ENCODE measurements at regions not wholly inside any gene's neighbourhood (a gene's known extent, or its start where the extent isn't known, plus 50 kb on each side); places are given as distances from the start of the nearest gene placed in this dataset.

DNA sequence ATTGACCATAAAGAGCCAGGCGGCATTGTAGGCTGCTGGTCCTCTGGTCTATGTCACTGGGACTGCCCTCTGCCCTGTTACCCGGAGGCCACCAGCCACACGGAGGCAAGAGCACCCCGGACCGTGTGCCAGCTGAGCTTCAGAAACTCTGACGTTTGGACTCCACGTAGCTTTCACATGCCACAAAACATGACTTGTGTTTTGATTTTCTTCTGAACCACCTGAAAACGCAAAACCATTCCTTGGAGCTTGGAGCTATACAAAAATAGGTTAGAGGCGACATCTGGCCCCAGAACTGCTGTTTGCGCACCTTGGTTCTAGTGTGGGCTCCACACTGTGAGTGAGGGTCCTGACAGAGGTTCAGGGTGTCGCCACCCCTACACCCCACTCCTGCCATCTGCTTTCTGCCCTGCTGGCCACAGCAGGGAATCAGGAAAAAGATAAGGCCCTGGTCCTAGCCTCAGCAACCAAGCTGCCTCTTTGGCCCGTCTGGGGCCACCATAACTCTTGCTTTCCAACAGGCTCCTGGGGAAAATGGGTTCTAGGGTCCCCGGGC is 151.3 kb upstream of the IRX2 start:
- Mint-ChIP-seq H3K4me3 (no peak overlapping the region), H3K27me3 (ENCODE audit: low read depth, poor library complexity) (peaks cover 29% of the 10 kb centered on the region), H3K36me3 (ENCODE audit: low read depth) (no peaks in the 10 kb centered on the region), H3K27ac (no peak overlapping the region), H3K9me3 (no peaks in the 10 kb centered on the region), H3K4me1 (no peaks in the 10 kb centered on the region)
- TF ChIP-seq CTCF (IDR thresholded peaks at IDR 0.05) = no peak
- no peak for DNase-seq

- Mint-ChIP-seq H3K27me3 (ENCODE audit: low read depth, poor library complexity) (peaks cover 29% of the 10 kb centered on the region), H3K4me1 (no peaks in the 10 kb centered on the region)
- TF ChIP-seq CTCF (IDR thresholded peaks at IDR 0.05) = no peak
Measured at GRCh38 chr5:2902186-2902585, 150.7 kb upstream of the IRX2 start.

GRCh38 chr5:2901511-2901910 is 150.0 kb upstream of the IRX2 start:
- H3K9me3 Mint-ChIP-seq = no peaks in the 10 kb centered on the region
- H3K27me3 Mint-ChIP-seq (ENCODE audit: low read depth, poor library complexity) = peaks cover 32% of the 10 kb centered on the region
- no peaks in the 10 kb centered on the region for H3K36me3 Mint-ChIP-seq (ENCODE audit: low read depth)
- no peak for DNase-seq
- no peak overlapping the region for H3K27ac Mint-ChIP-seq
- H3K4me1 Mint-ChIP-seq = no peaks in the 10 kb centered on the region
- H3K4me3 Mint-ChIP-seq = no peak overlapping the region
- no peak for TF ChIP-seq CTCF (IDR thresholded peaks at IDR 0.05)

More at GRCh38 chr5:2902186-2902585, 150.7 kb upstream of the IRX2 start:
- no peak overlapping the region for H3K4me3 Mint-ChIP-seq
- no peak for DNase-seq
- H3K36me3 Mint-ChIP-seq (ENCODE audit: low read depth) = no peaks in the 10 kb centered on the region
- H3K9me3 Mint-ChIP-seq = no peaks in the 10 kb centered on the region
- no peak overlapping the region for H3K27ac Mint-ChIP-seq

GRCh38 chr5:2901096-2901495 is 149.6 kb upstream of the IRX2 start:
- H3K36me3 Mint-ChIP-seq (ENCODE audit: low read depth) = no peaks in the 10 kb centered on the region
- no peaks in the 10 kb centered on the region for H3K4me1 Mint-ChIP-seq
- no peak overlapping the region for H3K27ac Mint-ChIP-seq
- no peak for DNase-seq
- no peak for TF ChIP-seq CTCF (IDR thresholded peaks at IDR 0.05)
- H3K9me3 Mint-ChIP-seq = no peaks in the 10 kb centered on the region
- no peak overlapping the region for H3K4me3 Mint-ChIP-seq
- H3K27me3 Mint-ChIP-seq (ENCODE audit: low read depth, poor library complexity) = peaks cover 34% of the 10 kb centered on the region

GRCh38 chr5:2900360-2900759 is 148.9 kb upstream of the IRX2 start:
- DNase-seq = no peak
- no peaks in the 10 kb centered on the region for H3K9me3 Mint-ChIP-seq
- no peak for TF ChIP-seq CTCF (IDR thresholded peaks at IDR 0.05)
- H3K27ac Mint-ChIP-seq = no peak overlapping the region
- H3K4me1 Mint-ChIP-seq = no peaks in the 10 kb centered on the region
- no peak overlapping the region for H3K4me3 Mint-ChIP-seq
- no peaks in the 10 kb centered on the region for H3K36me3 Mint-ChIP-seq (ENCODE audit: low read depth)
- H3K27me3 Mint-ChIP-seq (ENCODE audit: low read depth, poor library complexity) = peaks cover 26% of the 10 kb centered on the region

GRCh38 chr5:2899311-2899710 is 147.8 kb upstream of the IRX2 start:
- Mint-ChIP-seq H3K9me3 (no peaks in the 10 kb centered on the region), H3K27me3 (ENCODE audit: low read depth, poor library complexity) (peaks cover 24% of the 10 kb centered on the region), H3K27ac (no peak overlapping the region), H3K4me3 (no peak overlapping the region), H3K36me3 (ENCODE audit: low read depth) (no peaks in the 10 kb centered on the region), H3K4me1 (peaks cover 10% of the 10 kb centered on the region)
- DNase-seq = no peak
- TF ChIP-seq CTCF (IDR thresholded peaks at IDR 0.05) = no peak
